HG02588 (cell line): ENCODE measurements at regions not wholly inside any gene's neighbourhood (a gene's known extent, or its start where the extent isn't known, plus 50 kb on each side); places are given as distances from the start of the nearest gene placed in this dataset.

ENCODE experiments used
- ATAC-seq: cut with Tn5 transposase; IDR thresholded peaks from one replicate; pipeline ENCODE4 v1.9.1; 2021; ENCODE audit warnings: mild to moderate bottlenecking, moderate library complexity; ENCODE audit not compliant: unreplicated experiment

DNA sequence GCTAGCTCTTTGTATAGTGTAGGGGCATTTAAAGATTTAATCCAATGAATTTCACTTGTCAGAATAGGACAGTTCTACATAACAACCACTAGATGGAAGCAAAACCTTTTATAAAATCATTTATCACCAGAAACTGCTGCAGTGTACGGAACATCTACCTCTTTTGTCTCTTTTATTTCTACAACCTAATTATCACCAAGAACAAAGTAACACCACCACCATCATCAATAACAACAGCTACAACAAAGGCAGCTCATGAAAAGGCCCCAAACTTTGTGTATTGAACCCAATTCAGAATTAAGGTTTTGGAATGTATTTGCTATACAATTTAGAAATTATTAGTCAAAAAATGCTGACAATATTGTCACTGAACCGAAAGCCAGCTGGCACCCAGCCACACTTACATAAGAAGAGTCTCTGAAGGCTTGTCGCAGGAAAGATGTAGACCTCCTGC lies 260.9 kb upstream of the RPS6KA3 start:
- no peak for ATAC-seq

- no peak for ATAC-seq
These were observed 260.3 kb upstream of the RPS6KA3 start for GRCh38 chrX:20527041-20527440.

DNA sequence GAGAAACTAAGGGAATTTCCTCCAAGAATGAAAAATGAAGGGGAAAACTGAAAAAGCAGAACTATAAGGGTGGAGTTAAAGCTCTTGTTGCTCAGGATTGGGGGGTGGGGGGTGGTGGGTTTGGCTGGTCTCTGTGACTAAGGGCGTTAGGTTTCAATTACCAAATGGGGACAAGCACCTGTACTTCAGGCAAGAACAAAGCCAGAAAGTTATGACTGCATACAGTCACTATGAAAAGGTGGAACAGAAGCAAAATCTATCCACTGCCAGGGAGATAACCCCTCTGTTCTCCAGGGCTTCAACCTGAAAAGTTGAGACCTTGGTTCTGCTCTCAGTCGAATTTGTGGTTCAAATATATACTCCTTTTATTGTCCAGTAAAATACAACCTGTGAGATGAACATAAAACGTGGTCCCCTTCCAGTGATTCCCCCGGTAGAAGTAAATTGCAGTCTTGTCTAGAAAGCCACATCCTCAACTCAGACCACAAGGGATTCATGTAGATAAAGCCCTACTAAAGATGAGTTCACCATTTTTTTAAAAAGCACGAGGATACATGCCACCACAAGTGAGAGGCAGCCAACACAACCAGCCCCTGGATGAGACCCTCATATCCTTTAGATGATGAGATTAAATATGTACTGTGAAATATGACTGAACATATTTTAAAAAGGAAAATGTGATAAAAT lies 257.1 kb upstream of the RPS6KA3 start:
- no peak for ATAC-seq

- ATAC-seq = no peak
These were observed 255.7 kb upstream of the RPS6KA3 start for GRCh38 chrX:20522420-20522819.

GRCh38 chrX:20521222-20521621 lies 254.5 kb upstream of the RPS6KA3 start:
- ATAC-seq = no peak

GRCh38 chrX:20519826-20520225 lies 253.1 kb upstream of the RPS6KA3 start:
- no peak for ATAC-seq

GRCh38 chrX:20519146-20519545 lies 252.4 kb upstream of the RPS6KA3 start:
- ATAC-seq = no peak

GRCh38 chrX:20517565-20517964 lies 250.9 kb upstream of the RPS6KA3 start:
- ATAC-seq = no peak

- peak; percentile 98 for ATAC-seq
These were observed 249.2 kb upstream of the RPS6KA3 start for GRCh38 chrX:20515841-20516461.

DNA sequence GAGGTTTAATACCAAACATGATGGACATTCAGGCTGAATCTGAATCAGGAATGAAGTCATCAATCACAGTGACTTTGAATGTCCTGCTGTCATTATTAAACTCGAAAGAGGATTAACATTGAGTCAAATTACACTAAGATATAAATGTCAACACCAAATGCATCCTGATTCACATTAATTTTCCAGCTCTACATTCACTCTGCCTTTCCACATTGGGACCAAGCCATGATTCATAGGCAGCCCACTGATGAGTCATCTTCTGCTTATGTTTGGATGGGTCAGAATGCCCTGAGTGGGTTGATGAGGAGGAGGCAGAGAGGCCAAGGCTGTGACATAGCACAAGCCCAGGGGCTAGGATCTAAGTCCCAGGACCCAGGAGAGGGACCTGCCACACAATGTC lies 247.6 kb upstream of the RPS6KA3 start:
- ATAC-seq = no peak

DNA sequence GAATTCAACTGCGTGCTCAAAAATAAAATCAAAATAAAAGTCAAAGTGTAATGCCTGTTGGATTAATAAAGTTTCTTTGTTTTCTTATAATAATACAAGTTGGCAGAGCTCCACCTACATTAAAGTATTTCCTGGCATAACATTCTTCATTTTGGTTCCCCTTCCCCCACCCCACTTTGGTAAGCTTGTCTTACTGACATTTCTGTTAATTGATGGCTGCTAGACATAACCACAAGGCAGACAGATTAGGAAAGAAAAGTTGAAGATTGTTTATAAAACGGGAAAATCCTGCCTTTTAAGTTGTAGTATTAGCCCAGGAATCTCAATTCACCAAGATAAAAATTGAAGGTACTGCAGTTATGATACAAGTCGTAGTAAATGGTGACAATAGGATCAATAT lies 246.5 kb upstream of the RPS6KA3 start:
- no peak for ATAC-seq

DNA sequence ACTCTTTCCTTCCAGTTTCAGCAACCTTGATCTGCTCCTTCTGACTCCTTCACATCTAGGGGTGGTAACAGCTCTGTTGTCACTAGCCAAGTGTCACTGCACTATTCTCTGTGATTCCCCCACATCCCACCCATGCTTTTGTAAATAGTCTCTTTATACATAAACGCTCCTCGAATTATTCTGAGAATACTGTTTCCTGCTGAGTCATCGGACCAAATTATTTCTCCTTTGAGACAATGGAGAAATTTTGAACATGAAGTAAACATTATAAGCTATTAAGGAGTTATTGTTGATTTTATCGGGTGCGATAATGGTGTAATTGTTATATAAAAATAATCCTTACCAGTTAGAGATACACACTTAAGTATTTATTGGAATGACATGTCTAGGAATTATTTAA lies 245.1 kb upstream of the RPS6KA3 start:
- no peak for ATAC-seq

GRCh38 chrX:20507901-20508620 lies 241.4 kb upstream of the RPS6KA3 start:
- no peak for ATAC-seq

- no peak for ATAC-seq
These were observed 240.0 kb upstream of the RPS6KA3 start for GRCh38 chrX:20506739-20507138.

DNA sequence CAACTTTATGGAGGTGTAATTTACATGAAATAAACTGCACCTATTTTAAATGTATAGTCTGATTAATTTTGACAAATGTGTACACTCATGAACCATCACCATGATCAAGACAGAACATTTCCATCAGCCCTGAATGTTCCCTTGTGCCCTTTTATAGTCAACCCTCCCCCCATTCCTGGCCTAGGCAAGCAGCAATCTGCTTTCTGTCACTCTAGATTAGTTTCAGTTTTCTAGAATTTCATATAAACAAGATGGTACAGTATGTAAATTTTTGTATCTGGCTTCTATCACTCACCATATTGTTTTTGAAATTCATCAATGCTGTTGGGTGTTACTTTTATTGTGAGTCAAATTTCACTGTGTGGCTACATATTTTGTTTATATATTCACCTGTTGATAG lies 234.2 kb upstream of the RPS6KA3 start:
- ATAC-seq = no peak

DNA sequence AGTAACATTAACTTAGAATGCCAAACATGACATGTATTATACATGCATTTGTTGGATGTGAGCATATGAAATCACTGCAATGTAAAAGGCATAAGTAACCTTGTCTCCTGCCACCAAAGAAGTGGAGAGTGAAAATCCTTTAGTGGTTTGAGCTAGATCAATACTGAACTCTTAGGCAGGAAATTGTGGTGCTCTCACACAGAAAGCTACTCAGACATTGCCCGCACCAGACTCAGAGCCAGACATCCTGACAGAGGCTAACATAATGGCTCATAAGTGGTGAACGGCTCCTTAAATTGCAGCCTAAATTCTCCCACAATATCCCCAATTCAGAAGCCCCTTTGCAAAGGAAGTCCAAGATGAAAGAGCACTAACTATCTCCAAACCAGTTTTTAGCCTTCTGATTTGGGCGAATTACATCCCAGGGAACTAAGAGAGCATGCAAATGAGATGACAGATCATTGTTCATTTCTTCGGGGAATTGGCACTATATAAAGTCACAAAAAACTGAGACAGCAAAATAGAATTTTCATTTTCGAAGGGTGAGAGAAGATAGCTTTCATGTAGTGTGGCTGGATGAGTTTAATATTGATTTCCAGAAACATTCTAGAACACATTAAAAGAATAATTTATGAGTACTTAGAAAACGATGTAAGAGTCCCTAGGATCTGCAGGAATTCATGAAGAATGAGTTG lies 233.6 kb upstream of the RPS6KA3 start:
- no peak for ATAC-seq

GRCh38 chrX:20499763-20500162 lies 233.1 kb upstream of the RPS6KA3 start:
- no peak for ATAC-seq

DNA sequence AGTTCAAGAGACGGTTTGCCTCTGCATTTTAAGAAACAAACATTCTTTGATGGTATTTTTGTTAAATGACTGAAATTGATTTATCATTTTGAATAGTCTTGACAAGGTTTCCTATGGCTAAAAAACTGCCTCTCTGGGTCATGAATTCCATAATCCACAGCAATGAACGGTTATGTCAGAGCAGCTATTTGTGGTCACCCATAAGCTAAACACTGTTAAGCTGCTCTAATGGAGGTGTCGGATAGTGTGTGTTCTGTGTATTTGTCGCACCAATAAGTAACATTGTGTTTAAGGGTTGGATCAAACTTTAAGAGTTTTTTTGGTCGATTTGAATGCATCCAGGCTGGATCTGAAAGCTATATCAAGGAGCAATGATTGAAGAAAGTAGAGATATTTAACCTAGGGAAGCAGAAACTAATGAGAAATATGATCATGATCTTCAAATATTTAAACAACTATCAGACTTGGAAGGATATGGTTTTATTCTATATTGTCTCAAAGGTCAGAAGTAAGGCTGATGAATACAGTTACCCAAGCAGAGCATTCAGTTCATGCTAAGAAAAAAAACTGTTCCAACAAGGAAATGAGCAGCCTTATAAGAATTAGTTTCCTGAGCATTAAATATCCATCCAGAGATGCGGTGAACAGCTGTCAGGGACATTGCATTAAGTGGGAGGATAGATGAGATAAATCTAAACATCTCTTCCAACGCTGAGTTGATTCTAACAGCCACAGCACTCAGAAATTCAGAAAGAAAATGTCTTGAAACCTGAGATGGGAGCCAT lies 232.3 kb upstream of the RPS6KA3 start:
- no peak for ATAC-seq

GRCh38 chrX:20495575-20495974 lies 228.9 kb upstream of the RPS6KA3 start:
- ATAC-seq = no peak

DNA sequence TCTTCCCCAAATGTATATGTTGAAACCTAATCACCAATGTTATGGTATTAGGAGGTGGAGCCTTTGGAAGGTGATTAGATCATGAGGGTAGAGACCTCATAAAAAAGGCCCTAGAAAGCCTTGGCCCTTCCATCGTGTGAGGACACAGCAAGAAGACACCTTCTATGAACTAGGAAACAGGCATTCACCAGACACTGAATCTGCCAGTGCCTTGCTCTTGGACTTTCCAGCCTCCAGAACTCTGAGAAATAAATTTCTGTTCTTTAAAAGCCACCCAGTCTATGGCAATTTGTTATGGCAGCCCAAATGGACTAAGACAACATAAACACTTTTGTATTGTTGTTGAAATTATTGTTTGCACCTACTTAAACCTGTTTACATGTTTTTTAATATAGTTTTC lies 221.8 kb upstream of the RPS6KA3 start:
- no peak for ATAC-seq

DNA sequence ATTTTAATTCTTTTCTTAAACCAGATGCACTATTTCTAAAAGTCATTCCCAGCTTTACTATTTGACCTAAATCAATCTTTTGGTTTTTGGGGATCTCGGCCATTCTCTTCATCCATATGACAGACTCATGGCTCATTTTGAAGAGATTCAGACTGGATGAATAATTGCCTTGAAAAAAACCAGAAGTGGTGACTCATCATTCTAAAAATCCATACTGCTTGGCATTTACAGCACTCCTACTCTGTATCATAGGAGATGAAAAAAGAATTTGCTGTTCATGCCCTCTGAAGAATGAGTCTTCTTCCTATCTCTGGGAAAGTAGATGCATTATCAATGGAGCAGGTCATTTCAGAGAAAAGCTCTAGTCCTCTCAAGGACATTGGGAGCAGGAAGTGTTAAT lies 220.5 kb upstream of the RPS6KA3 start:
- ATAC-seq = no peak
